ENCODE measurements at regions not wholly inside any gene's neighbourhood (a gene's known extent, or its start where the extent isn't known, plus 50 kb on each side); places are given as distances from the start of the nearest gene placed in this dataset.

DNA sequence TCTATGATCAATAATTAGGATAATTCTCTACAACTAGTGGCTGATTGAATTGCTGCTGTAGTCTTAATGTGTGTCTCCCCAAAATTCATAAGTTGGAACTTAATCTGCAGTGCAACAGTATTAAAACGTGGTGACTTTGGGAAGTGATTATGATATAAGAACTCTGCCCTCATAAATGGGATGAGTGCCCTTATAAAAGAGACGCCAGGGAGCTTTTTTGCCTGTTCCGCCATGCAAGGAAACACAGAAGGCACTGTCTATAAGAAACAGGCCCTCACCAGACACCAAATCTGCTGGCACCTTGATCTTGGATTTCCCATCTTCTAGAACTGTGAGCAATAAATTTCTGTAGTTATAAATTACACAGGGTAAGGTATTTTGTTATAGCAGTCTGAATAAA is 161.0 kb downstream of the ALX1 start:
- POLR2A ChIA-PET (ENCODE audit: low non-redundant PET) = no interaction called here

DNA sequence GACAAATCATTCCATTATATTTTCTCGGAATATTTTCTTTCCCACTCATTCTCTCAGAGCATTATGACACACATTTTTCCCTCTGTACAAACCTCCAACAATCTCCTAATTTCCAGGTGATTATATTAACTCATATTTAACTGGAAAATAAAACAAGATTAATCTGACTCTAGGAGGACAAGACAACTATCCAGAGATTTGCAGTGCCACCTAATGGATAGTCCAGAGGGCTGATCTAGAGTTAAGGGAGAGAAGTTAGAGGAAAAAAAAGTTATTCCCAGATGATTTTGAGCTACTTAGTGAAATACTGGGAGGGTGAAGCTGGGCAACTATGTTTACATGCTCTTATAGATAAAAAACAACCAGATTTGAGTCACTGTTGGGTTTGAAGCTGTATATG is 161.7 kb downstream of the ALX1 start:
- CTCF ChIA-PET = interaction anchor here (0.9 kb wide), 1 partner anchor 16 kb away, joined by 3 read pairs; no protein-coding TSS in a partner anchor
- no peak overlapping the region for H3K4me3 ChIP-seq (ENCODE audit: low read depth, low read length, poor library complexity, severe bottlenecking)
- H3K9me3 ChIP-seq (ENCODE audit: low read depth, low read length, poor library complexity, severe bottlenecking) = peaks cover 7% of the 10 kb centered on the region
- no peak for TF ChIP-seq EZH2 (IDR thresholded peaks at IDR 0.05; ENCODE audit: borderline replicate concordance, low read depth, low read length, poor library complexity, severe bottlenecking)
- TF ChIP-seq, protein P1, sequence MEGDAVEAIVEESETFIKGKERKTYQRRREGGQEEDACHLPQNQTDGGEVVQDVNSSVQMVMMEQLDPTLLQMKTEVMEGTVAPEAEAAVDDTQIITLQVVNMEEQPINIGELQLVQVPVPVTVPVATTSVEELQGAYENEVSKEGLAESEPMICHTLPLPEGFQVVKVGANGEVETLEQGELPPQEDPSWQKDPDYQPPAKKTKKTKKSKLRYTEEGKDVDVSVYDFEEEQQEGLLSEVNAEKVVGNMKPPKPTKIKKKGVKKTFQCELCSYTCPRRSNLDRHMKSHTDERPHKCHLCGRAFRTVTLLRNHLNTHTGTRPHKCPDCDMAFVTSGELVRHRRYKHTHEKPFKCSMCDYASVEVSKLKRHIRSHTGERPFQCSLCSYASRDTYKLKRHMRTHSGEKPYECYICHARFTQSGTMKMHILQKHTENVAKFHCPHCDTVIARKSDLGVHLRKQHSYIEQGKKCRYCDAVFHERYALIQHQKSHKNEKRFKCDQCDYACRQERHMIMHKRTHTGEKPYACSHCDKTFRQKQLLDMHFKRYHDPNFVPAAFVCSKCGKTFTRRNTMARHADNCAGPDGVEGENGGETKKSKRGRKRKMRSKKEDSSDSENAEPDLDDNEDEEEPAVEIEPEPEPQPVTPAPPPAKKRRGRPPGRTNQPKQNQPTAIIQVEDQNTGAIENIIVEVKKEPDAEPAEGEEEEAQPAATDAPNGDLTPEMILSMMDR (conservative IDR thresholded peaks at IDR 0.05; ENCODE audit: low read depth, low read length) = peak; percentile 66
- intact Hi-C loops (cut with micrococcal nuclease; ENCODE audit: unreplicated experiment) = loop anchor here (10.0 kb wide), 1 partner anchor 567 kb away; no protein-coding TSS in a partner anchor
- DNase-seq (ENCODE audit: low spot score) = peak; percentile 57
- no peaks in the 10 kb centered on the region for H3K36me3 ChIP-seq (ENCODE audit: insufficient read depth, low read length, poor library complexity, severe bottlenecking)
- H3K27ac ChIP-seq (ENCODE audit: low read depth, low read length, poor library complexity, severe bottlenecking) = no peak overlapping the region
- peaks cover 17% of the 10 kb centered on the region for H3K4me1 ChIP-seq (ENCODE audit: insufficient read depth, low read length, poor library complexity, severe bottlenecking)
- BruUV-seq (replicated peaks) = no TSS peak
- H3K27me3 ChIP-seq (replicated peaks; ENCODE audit: insufficient read depth, low read depth, low read length, poor library complexity) = no peaks in the 10 kb centered on the region
- POLR2A ChIA-PET (ENCODE audit: low non-redundant PET) = no interaction called here

More for the DNA sequence above, 161.0 kb downstream of the ALX1 start:
- Histone ChIP-seq H3K4me1 (ENCODE audit: insufficient read depth, low read length, poor library complexity, severe bottlenecking) (peaks cover 14% of the 10 kb centered on the region), H3K36me3 (ENCODE audit: insufficient read depth, low read length, poor library complexity, severe bottlenecking) (no peaks in the 10 kb centered on the region), H3K9me3 (ENCODE audit: low read depth, low read length, poor library complexity, severe bottlenecking) (peaks cover 7% of the 10 kb centered on the region), H3K27ac (ENCODE audit: low read depth, low read length, poor library complexity, severe bottlenecking) (no peak overlapping the region), H3K27me3 (replicated peaks; ENCODE audit: insufficient read depth, low read depth, low read length, poor library complexity) (no peaks in the 10 kb centered on the region), H3K4me3 (ENCODE audit: low read depth, low read length, poor library complexity, severe bottlenecking) (no peak overlapping the region)
- no peak for DNase-seq (ENCODE audit: low spot score)
- intact Hi-C loops (cut with micrococcal nuclease; ENCODE audit: unreplicated experiment) = loop anchor here (10.0 kb wide), 1 partner anchor 566 kb away; no protein-coding TSS in a partner anchor
- CTCF ChIA-PET = no interaction called here
- TF ChIP-seq, protein P1 (conservative IDR thresholded peaks at IDR 0.05; ENCODE audit: low read depth, low read length) = no peak
- no peak for TF ChIP-seq EZH2 (IDR thresholded peaks at IDR 0.05; ENCODE audit: borderline replicate concordance, low read depth, low read length, poor library complexity, severe bottlenecking)
- BruUV-seq (replicated peaks) = no TSS peak

DNA sequence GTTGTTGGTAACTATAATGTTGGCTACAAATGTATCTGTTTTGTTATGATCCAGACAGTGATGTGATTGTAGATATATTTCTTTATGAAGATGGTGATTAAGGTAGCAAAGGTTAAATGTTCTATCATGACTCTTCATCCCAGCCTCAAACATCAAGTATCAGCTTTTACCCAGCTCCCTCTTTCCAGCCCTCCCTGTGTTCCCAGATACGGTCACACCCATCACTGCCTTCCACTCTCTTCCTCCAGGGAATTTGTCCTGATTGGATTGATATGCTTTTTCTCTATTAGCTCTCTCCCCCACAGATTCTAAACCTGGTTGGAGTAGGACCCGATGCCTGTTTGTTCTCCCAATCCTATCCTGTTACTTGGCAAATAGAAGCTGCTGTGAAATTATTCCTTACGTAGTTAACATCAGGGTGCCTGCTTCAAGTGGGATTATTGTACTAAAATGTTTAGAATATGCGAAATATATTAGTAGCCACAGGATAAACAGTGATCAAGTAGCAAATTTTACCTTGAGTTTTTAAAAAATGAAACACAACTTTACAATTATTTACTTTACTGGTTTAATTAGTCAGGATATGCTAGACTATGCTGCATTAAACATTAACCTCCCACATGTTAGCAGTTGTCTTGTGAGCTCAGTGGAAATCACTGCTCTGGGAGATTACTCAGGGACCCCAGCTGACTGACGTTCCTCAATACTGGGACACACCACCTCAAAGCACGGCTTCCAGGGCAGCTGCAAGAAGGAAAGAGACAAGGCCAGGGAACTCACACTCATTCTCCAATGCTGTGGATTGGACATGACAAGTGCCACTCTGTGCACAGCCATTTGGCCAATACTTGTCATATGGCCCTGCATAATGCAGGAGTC is 165.3 kb downstream of the ALX1 start:
- Histone ChIP-seq H3K36me3 (ENCODE audit: insufficient read depth, low read length, poor library complexity, severe bottlenecking) (no peaks in the 10 kb centered on the region), H3K4me1 (ENCODE audit: insufficient read depth, low read length, poor library complexity, severe bottlenecking) (peaks cover 25% of the 10 kb centered on the region), H3K9me3 (ENCODE audit: low read depth, low read length, poor library complexity, severe bottlenecking) (no peaks in the 10 kb centered on the region), H3K27me3 (replicated peaks; ENCODE audit: insufficient read depth, low read depth, low read length, poor library complexity) (no peaks in the 10 kb centered on the region), H3K4me3 (ENCODE audit: low read depth, low read length, poor library complexity, severe bottlenecking) (no peak overlapping the region), H3K27ac (ENCODE audit: low read depth, low read length, poor library complexity, severe bottlenecking) (no peak overlapping the region)
- peak; percentile 45 for DNase-seq (ENCODE audit: low spot score)
- TF ChIP-seq, protein P1 (conservative IDR thresholded peaks at IDR 0.05; ENCODE audit: low read depth, low read length) = no peak
- no peak for TF ChIP-seq EZH2 (IDR thresholded peaks at IDR 0.05; ENCODE audit: borderline replicate concordance, low read depth, low read length, poor library complexity, severe bottlenecking)
- BruUV-seq (replicated peaks) = no TSS peak
- intact Hi-C loops (cut with micrococcal nuclease; ENCODE audit: unreplicated experiment) = loop anchor here (5.0 to 10.0 kb wide), 3 partner anchors 88 to 570 kb away; no protein-coding TSS in a partner anchor
- ChIA-PET POLR2A (ENCODE audit: low non-redundant PET) (no interaction called here), CTCF (no interaction called here)

All from A673 (cell line).